ENCODE measurements at regions not wholly inside any gene's neighbourhood (a gene's known extent, or its start where the extent isn't known, plus 50 kb on each side); places are given as distances from the start of the nearest gene placed in this dataset.

- no peaks in the 10 kb centered on the region for H3K36me3 ChIP-seq
- H3K79me2 ChIP-seq (ENCODE audit: low read depth): no peaks in the 10 kb centered on the region
- DNase-seq (ENCODE audit: low spot score): no peak
- no peaks in the 10 kb centered on the region for H3F3A ChIP-seq (ENCODE audit: low read depth)
- H3K27ac Mint-ChIP-seq: no peak overlapping the region
- H4K20me1 ChIP-seq (ENCODE audit: low read depth): no peaks in the 10 kb centered on the region
- H3K4me1 Mint-ChIP-seq: no peaks in the 10 kb centered on the region
- H3K9me3 ChIP-seq (ENCODE audit: low read depth): no peaks in the 10 kb centered on the region
- H3K27me3 ChIP-seq: no peaks in the 10 kb centered on the region
- no peaks in the 10 kb centered on the region for H3K9me3 Mint-ChIP-seq
- no peak overlapping the region for H3K4me3 Mint-ChIP-seq
- TF ChIP-seq EZH2phosphoT487 (IDR thresholded peaks at IDR 0.05) (no peak), EZH2 (IDR thresholded peaks at IDR 0.05) (no peak), CTCF (IDR thresholded peaks at IDR 0.05) (no peak)
- no peaks in the 10 kb centered on the region for H3K4me1 ChIP-seq
- no peak overlapping the region for H3K4me3 ChIP-seq
- H3K36me3 Mint-ChIP-seq: no peaks in the 10 kb centered on the region
- no peak overlapping the region for H3K27ac ChIP-seq
- H2AFZ ChIP-seq (replicated peaks): no peak overlapping the region
- H3K27me3 Mint-ChIP-seq (ENCODE audit: insufficient read depth, low read depth): no peaks in the 10 kb centered on the region
- H3K4me2 ChIP-seq: no peak overlapping the region
- no peak overlapping the region for H3K9ac ChIP-seq
These were observed 355.1 kb downstream of the TLL1 start for GRCh38 chr4:166228112-166228511.

- no peaks in the 10 kb centered on the region for H3K79me2 ChIP-seq (ENCODE audit: low read depth)
- H3K9ac ChIP-seq: no peak overlapping the region
- H3F3A ChIP-seq (ENCODE audit: low read depth): no peaks in the 10 kb centered on the region
- H3K27me3 ChIP-seq: no peaks in the 10 kb centered on the region
- no peaks in the 10 kb centered on the region for H3K27me3 Mint-ChIP-seq (ENCODE audit: insufficient read depth, low read depth)
- H3K27ac Mint-ChIP-seq: no peak overlapping the region
- no peaks in the 10 kb centered on the region for H3K9me3 Mint-ChIP-seq
- no peak overlapping the region for H3K4me3 Mint-ChIP-seq
- DNase-seq (ENCODE audit: low spot score): no peak
- no peaks in the 10 kb centered on the region for H3K4me1 ChIP-seq
- H2AFZ ChIP-seq (replicated peaks): no peak overlapping the region
- no peak overlapping the region for H3K27ac ChIP-seq
- H3K4me2 ChIP-seq: no peak overlapping the region
- TF ChIP-seq EZH2phosphoT487 (IDR thresholded peaks at IDR 0.05) (no peak), CTCF (IDR thresholded peaks at IDR 0.05) (no peak), EZH2 (IDR thresholded peaks at IDR 0.05) (no peak)
- no peaks in the 10 kb centered on the region for H3K36me3 Mint-ChIP-seq
- no peaks in the 10 kb centered on the region for H3K9me3 ChIP-seq (ENCODE audit: low read depth)
- no peaks in the 10 kb centered on the region for H3K4me1 Mint-ChIP-seq
- no peak overlapping the region for H3K4me3 ChIP-seq
- H3K36me3 ChIP-seq: peaks cover 2% of the 10 kb centered on the region
- no peaks in the 10 kb centered on the region for H4K20me1 ChIP-seq (ENCODE audit: low read depth)
These were observed 356.8 kb downstream of the TLL1 start for GRCh38 chr4:166229799-166230198.

GRCh38 chr4:166230841-166231240 is 357.8 kb downstream of the TLL1 start:
- TF ChIP-seq EZH2phosphoT487 (IDR thresholded peaks at IDR 0.05) (no peak), CTCF (IDR thresholded peaks at IDR 0.05) (no peak), EZH2 (IDR thresholded peaks at IDR 0.05) (no peak)
- Mint-ChIP-seq H3K27me3 (ENCODE audit: insufficient read depth, low read depth) (no peaks in the 10 kb centered on the region), H3K4me1 (no peaks in the 10 kb centered on the region), H3K27ac (no peak overlapping the region), H3K4me3 (no peak overlapping the region), H3K36me3 (no peaks in the 10 kb centered on the region), H3K9me3 (no peaks in the 10 kb centered on the region)
- H3K4me1 ChIP-seq: no peaks in the 10 kb centered on the region
- H3K4me3 ChIP-seq: no peak overlapping the region
- H3K27me3 ChIP-seq: no peaks in the 10 kb centered on the region
- no peaks in the 10 kb centered on the region for H3F3A ChIP-seq (ENCODE audit: low read depth)
- H3K27ac ChIP-seq: no peak overlapping the region
- H3K4me2 ChIP-seq: no peak overlapping the region
- no peak overlapping the region for H2AFZ ChIP-seq (replicated peaks)
- no peak overlapping the region for H3K9ac ChIP-seq
- H3K36me3 ChIP-seq: peaks cover 3% of the 10 kb centered on the region
- no peaks in the 10 kb centered on the region for H3K9me3 ChIP-seq (ENCODE audit: low read depth)
- no peak for DNase-seq (ENCODE audit: low spot score)
- H4K20me1 ChIP-seq (ENCODE audit: low read depth): no peaks in the 10 kb centered on the region
- no peaks in the 10 kb centered on the region for H3K79me2 ChIP-seq (ENCODE audit: low read depth)

GRCh38 chr4:166239354-166239753 is 366.3 kb downstream of the TLL1 start:
- H3K27me3 ChIP-seq: no peaks in the 10 kb centered on the region
- no peaks in the 10 kb centered on the region for H3K36me3 Mint-ChIP-seq
- H3K4me3 ChIP-seq: no peak overlapping the region
- no peak overlapping the region for H3K4me3 Mint-ChIP-seq
- no peak overlapping the region for H3K27ac Mint-ChIP-seq
- H3K4me1 ChIP-seq: no peaks in the 10 kb centered on the region
- TF ChIP-seq CTCF (IDR thresholded peaks at IDR 0.05) (no peak), EZH2phosphoT487 (IDR thresholded peaks at IDR 0.05) (no peak), EZH2 (IDR thresholded peaks at IDR 0.05) (no peak)
- no peak overlapping the region for H3K9ac ChIP-seq
- DNase-seq (ENCODE audit: low spot score): no peak
- no peaks in the 10 kb centered on the region for H3K4me1 Mint-ChIP-seq
- H3K79me2 ChIP-seq (ENCODE audit: low read depth): no peaks in the 10 kb centered on the region
- H2AFZ ChIP-seq (replicated peaks): no peak overlapping the region
- H3K9me3 ChIP-seq (ENCODE audit: low read depth): no peaks in the 10 kb centered on the region
- H3K36me3 ChIP-seq: peaks cover 3% of the 10 kb centered on the region
- H3K9me3 Mint-ChIP-seq: peaks cover 4% of the 10 kb centered on the region
- H3K27ac ChIP-seq: no peak overlapping the region
- H4K20me1 ChIP-seq (ENCODE audit: low read depth): no peaks in the 10 kb centered on the region
- no peaks in the 10 kb centered on the region for H3K27me3 Mint-ChIP-seq (ENCODE audit: insufficient read depth, low read depth)
- H3K4me2 ChIP-seq: no peak overlapping the region
- H3F3A ChIP-seq (ENCODE audit: low read depth): no peaks in the 10 kb centered on the region
